ENCODE measurements at regions not wholly inside any gene's neighbourhood (a gene's known extent, or its start where the extent isn't known, plus 50 kb on each side); places are given as distances from the start of the nearest gene placed in this dataset.

GRCh38 chr9:129561594-129562281, 59.2 kb downstream of the C9orf50 start:
- Histone ChIP-seq H3K9ac (ENCODE audit: low read length) (no peak overlapping the region), H3K9me3 (ENCODE audit: control insufficient read depth, low read length) (no peaks in the 10 kb centered on the region), H3K27me3 (replicated peaks; ENCODE audit: control insufficient read depth, insufficient read depth, low read length) (no peaks in the 10 kb centered on the region), H3K4me1 (ENCODE audit: control insufficient read depth, insufficient read depth, low read length) (no peaks in the 10 kb centered on the region), H3K4me3 (ENCODE audit: low read length) (no peak overlapping the region), H3K36me3 (ENCODE audit: control insufficient read depth, insufficient read depth, low read length, severe bottlenecking) (no peaks in the 10 kb centered on the region)
- DNase-seq (ENCODE audit: low read depth), result no peak

GRCh38 chr9:129560881-129561306, 60.0 kb downstream of the C9orf50 start:
- no peaks in the 10 kb centered on the region for H3K9me3 ChIP-seq (ENCODE audit: control insufficient read depth, low read length)
- no peak for DNase-seq (ENCODE audit: low read depth)
- no peaks in the 10 kb centered on the region for H3K36me3 ChIP-seq (ENCODE audit: control insufficient read depth, insufficient read depth, low read length, severe bottlenecking)
- H3K4me3 ChIP-seq (ENCODE audit: low read length), result no peak overlapping the region
- no peaks in the 10 kb centered on the region for H3K4me1 ChIP-seq (ENCODE audit: control insufficient read depth, insufficient read depth, low read length)
- no peaks in the 10 kb centered on the region for H3K27me3 ChIP-seq (replicated peaks; ENCODE audit: control insufficient read depth, insufficient read depth, low read length)
- H3K9ac ChIP-seq (ENCODE audit: low read length), result no peak overlapping the region

GRCh38 chr9:129559506-129559881, 61.4 kb downstream of the C9orf50 start:
- Histone ChIP-seq H3K4me1 (ENCODE audit: control insufficient read depth, insufficient read depth, low read length) (no peaks in the 10 kb centered on the region), H3K27me3 (replicated peaks; ENCODE audit: control insufficient read depth, insufficient read depth, low read length) (no peaks in the 10 kb centered on the region), H3K9me3 (ENCODE audit: control insufficient read depth, low read length) (no peaks in the 10 kb centered on the region), H3K9ac (ENCODE audit: low read length) (no peak overlapping the region), H3K36me3 (ENCODE audit: control insufficient read depth, insufficient read depth, low read length, severe bottlenecking) (no peaks in the 10 kb centered on the region), H3K4me3 (ENCODE audit: low read length) (no peak overlapping the region)
- DNase-seq (ENCODE audit: low read depth), result no peak

- Histone ChIP-seq H3K4me3 (ENCODE audit: low read length) (no peak overlapping the region), H3K9ac (ENCODE audit: low read length) (no peak overlapping the region), H3K36me3 (ENCODE audit: control insufficient read depth, insufficient read depth, low read length, severe bottlenecking) (no peaks in the 10 kb centered on the region), H3K27me3 (replicated peaks; ENCODE audit: control insufficient read depth, insufficient read depth, low read length) (no peaks in the 10 kb centered on the region), H3K4me1 (ENCODE audit: control insufficient read depth, insufficient read depth, low read length) (no peaks in the 10 kb centered on the region), H3K9me3 (ENCODE audit: control insufficient read depth, low read length) (no peaks in the 10 kb centered on the region)
- no peak for DNase-seq (ENCODE audit: low read depth)
Observed at GRCh38 chr9:129558551-129559505, 62.1 kb downstream of the C9orf50 start.

- H3K4me3 ChIP-seq (ENCODE audit: low read length), result no peak overlapping the region
- H3K4me1 ChIP-seq (ENCODE audit: control insufficient read depth, insufficient read depth, low read length), result no peaks in the 10 kb centered on the region
- DNase-seq (ENCODE audit: low read depth), result no peak
- no peaks in the 10 kb centered on the region for H3K36me3 ChIP-seq (ENCODE audit: control insufficient read depth, insufficient read depth, low read length, severe bottlenecking)
- no peak overlapping the region for H3K9ac ChIP-seq (ENCODE audit: low read length)
- H3K9me3 ChIP-seq (ENCODE audit: control insufficient read depth, low read length), result no peaks in the 10 kb centered on the region
- H3K27me3 ChIP-seq (replicated peaks; ENCODE audit: control insufficient read depth, insufficient read depth, low read length), result no peaks in the 10 kb centered on the region
Observed at GRCh38 chr9:129558063-129558550, 62.8 kb downstream of the C9orf50 start.

GRCh38 chr9:129557192-129558036, 63.5 kb downstream of the C9orf50 start:
- Histone ChIP-seq H3K36me3 (ENCODE audit: control insufficient read depth, insufficient read depth, low read length, severe bottlenecking) (no peaks in the 10 kb centered on the region), H3K4me1 (ENCODE audit: control insufficient read depth, insufficient read depth, low read length) (peaks cover 3% of the 10 kb centered on the region), H3K9me3 (ENCODE audit: control insufficient read depth, low read length) (no peaks in the 10 kb centered on the region), H3K4me3 (ENCODE audit: low read length) (no peak overlapping the region), H3K9ac (ENCODE audit: low read length) (no peak overlapping the region), H3K27me3 (replicated peaks; ENCODE audit: control insufficient read depth, insufficient read depth, low read length) (no peaks in the 10 kb centered on the region)
- DNase-seq (ENCODE audit: low read depth), result peak; percentile 74

- Histone ChIP-seq H3K36me3 (ENCODE audit: control insufficient read depth, insufficient read depth, low read length, severe bottlenecking) (no peaks in the 10 kb centered on the region), H3K4me3 (ENCODE audit: low read length) (no peak overlapping the region), H3K4me1 (ENCODE audit: control insufficient read depth, insufficient read depth, low read length) (peaks cover 3% of the 10 kb centered on the region), H3K27me3 (replicated peaks; ENCODE audit: control insufficient read depth, insufficient read depth, low read length) (no peaks in the 10 kb centered on the region), H3K9me3 (ENCODE audit: control insufficient read depth, low read length) (no peaks in the 10 kb centered on the region), H3K9ac (ENCODE audit: low read length) (no peak overlapping the region)
- no peak for DNase-seq (ENCODE audit: low read depth)
Observed at GRCh38 chr9:129556491-129557191, 64.3 kb downstream of the C9orf50 start.

GRCh38 chr9:129555512-129556215, 65.2 kb downstream of the C9orf50 start:
- no peaks in the 10 kb centered on the region for H3K9me3 ChIP-seq (ENCODE audit: control insufficient read depth, low read length)
- H3K4me3 ChIP-seq (ENCODE audit: low read length), result no peak overlapping the region
- no peaks in the 10 kb centered on the region for H3K36me3 ChIP-seq (ENCODE audit: control insufficient read depth, insufficient read depth, low read length, severe bottlenecking)
- DNase-seq (ENCODE audit: low read depth), result no peak
- H3K4me1 ChIP-seq (ENCODE audit: control insufficient read depth, insufficient read depth, low read length), result peaks cover 3% of the 10 kb centered on the region
- no peak overlapping the region for H3K9ac ChIP-seq (ENCODE audit: low read length)
- H3K27me3 ChIP-seq (replicated peaks; ENCODE audit: control insufficient read depth, insufficient read depth, low read length), result no peaks in the 10 kb centered on the region

GRCh38 chr9:129554649-129555048, 66.3 kb downstream of the C9orf50 start:
- Histone ChIP-seq H3K36me3 (ENCODE audit: control insufficient read depth, insufficient read depth, low read length, severe bottlenecking) (no peaks in the 10 kb centered on the region), H3K9me3 (ENCODE audit: control insufficient read depth, low read length) (no peaks in the 10 kb centered on the region), H3K9ac (ENCODE audit: low read length) (no peak overlapping the region), H3K4me1 (ENCODE audit: control insufficient read depth, insufficient read depth, low read length) (peaks cover 10% of the 10 kb centered on the region), H3K27me3 (replicated peaks; ENCODE audit: control insufficient read depth, insufficient read depth, low read length) (no peaks in the 10 kb centered on the region), H3K4me3 (ENCODE audit: low read length) (no peak overlapping the region)
- DNase-seq (ENCODE audit: low read depth), result no peak

- H3K9me3 ChIP-seq (ENCODE audit: control insufficient read depth, low read length), result no peaks in the 10 kb centered on the region
- no peak for DNase-seq (ENCODE audit: low read depth)
- H3K27me3 ChIP-seq (replicated peaks; ENCODE audit: control insufficient read depth, insufficient read depth, low read length), result no peaks in the 10 kb centered on the region
- H3K4me1 ChIP-seq (ENCODE audit: control insufficient read depth, insufficient read depth, low read length), result peaks cover 22% of the 10 kb centered on the region
- H3K36me3 ChIP-seq (ENCODE audit: control insufficient read depth, insufficient read depth, low read length, severe bottlenecking), result no peaks in the 10 kb centered on the region
- H3K4me3 ChIP-seq (ENCODE audit: low read length), result no peak overlapping the region
- H3K9ac ChIP-seq (ENCODE audit: low read length), result no peak overlapping the region
Observed at GRCh38 chr9:129553277-129553676, 67.6 kb downstream of the C9orf50 start.
